OCI-LY7 (cell line): ENCODE measurements at regions not wholly inside any gene's neighbourhood (a gene's known extent, or its start where the extent isn't known, plus 50 kb on each side); places are given as distances from the start of the nearest gene placed in this dataset.

Experiments used
- BruUV-seq: library from RNA; stranded (reverse); fragments of 400-500 nt; replicated peaks from 2 replicates; lab custom pipeline; 2021; lab: Mats Ljungman, UMichigan
- CTCF ChIA-PET: fragments of 300-600 bp; sonication (Branson Sonifier 250); formaldehyde crosslinking; loops from one replicate; lab custom pipeline; 2022; ENCODE audit warnings: antibody characterized with exemption; ENCODE audit not compliant: unreplicated experiment; lab: Charles Lee
- POLR2A ChIA-PET: fragments of 300-600 bp; sonication (Branson Sonifier 250); formaldehyde crosslinking; loops from one replicate; lab custom pipeline; 2022; ENCODE audit warnings: antibody characterized with exemption; lab: Charles Lee
- DNase-seq: peaks from one replicate; pipeline ENCODE4 v3.0.0-alpha.2; 2015; ENCODE audit warnings: low spot score
- H2AFZ ChIP-seq: fragments of 200-600 bp; sonication (generic), shearing (Covaris generic); 2 replicates; pipeline ENCODE4 v1.6.1; 2014; ENCODE audit warnings: mild to moderate bottlenecking, antibody characterized with exemption, low read length, moderate library complexity
- H3K27ac ChIP-seq: fragments of 200-600 bp; sonication (generic); 2 replicates; pipeline ENCODE4 v1.5.1; 2014; ENCODE audit warnings: mixed run types, low read depth, mild to moderate bottlenecking, moderate library complexity, low read length, inconsistent platforms; ENCODE audit not compliant: poor library complexity, severe bottlenecking
- H3K36me3 ChIP-seq: fragments of 200-600 bp; sonication (generic); 2 replicates; pipeline ENCODE4 v1.6.1; 2014; ENCODE audit warnings: mild to moderate bottlenecking, antibody characterized with exemption, low read length, moderate library complexity, mixed read lengths; ENCODE audit not compliant: insufficient read depth
- H3K4me1 ChIP-seq: fragments of 200-600 bp; sonication (generic); 2 replicates; pipeline ENCODE4 v1.5.1; 2014; ENCODE audit warnings: mild to moderate bottlenecking, low read length; ENCODE audit not compliant: insufficient read depth, poor library complexity, severe bottlenecking
- H3K4me2 ChIP-seq: fragments of 200-600 bp; sonication (generic); 2 replicates; pipeline ENCODE4 v1.6.1; 2014; ENCODE audit warnings: mild to moderate bottlenecking, low read length
- H3K4me3 ChIP-seq: fragments of 200-600 bp; sonication (generic); 2 replicates; pipeline ENCODE4 v1.5.1; 2014; ENCODE audit warnings: mild to moderate bottlenecking, low read depth, low read length; ENCODE audit not compliant: poor library complexity, severe bottlenecking
- H3K79me2 ChIP-seq: fragments of 200-600 bp; sonication (generic); 2 replicates; pipeline ENCODE4 v1.6.1; 2016; ENCODE audit warnings: low read depth, mild to moderate bottlenecking, low read length, moderate library complexity, mixed read lengths; ENCODE audit not compliant: insufficient read depth
- H3K9me2 ChIP-seq: fragments of 200-600 bp; sonication (generic); 2 replicates; pipeline ENCODE4 v1.6.1; 2016; ENCODE audit warnings: mild to moderate bottlenecking, low read length, mixed read lengths; ENCODE audit not compliant: insufficient read depth
- H3K9me3 ChIP-seq: fragments of 200-600 bp; sonication (generic); 2 replicates; pipeline ENCODE4 v1.6.1; 2014; ENCODE audit warnings: mild to moderate bottlenecking, mixed run types, low read length, mixed read lengths
- H4K20me1 ChIP-seq: fragments of 200-600 bp; sonication (generic); 2 replicates; pipeline ENCODE4 v1.6.1; 2014; ENCODE audit warnings: mild to moderate bottlenecking, antibody characterized with exemption, low read length, moderate library complexity, mixed read lengths; ENCODE audit not compliant: insufficient read depth
- EZH2phosphoT487 ChIP-seq: fragments of 200-600 bp; sonication (generic); IDR thresholded peaks from 2 replicates; pipeline ENCODE4 v1.6.1; 2018; ENCODE audit warnings: low read depth, borderline replicate concordance, mild to moderate bottlenecking, mixed run types, antibody characterized with exemption, low read length, moderate library complexity, mixed read lengths
- intact Hi-C: fragments of 100-400 bp; cut with micrococcal nuclease; formaldehyde crosslinking; loops from one replicate; pipeline ENCODE4 v1.10.0; 2022; ENCODE audit not compliant: unreplicated experiment
- TF ChIP-seq, protein P1 (sequence below): fragments of 200-600 bp; sonication (generic); conservative IDR thresholded peaks from 2 replicates; pipeline ENCODE4 v1.5.1; 2014; ENCODE audit warnings: mild to moderate bottlenecking, antibody characterized with exemption, low read length, moderate library complexity, mixed read lengths

DNA sequence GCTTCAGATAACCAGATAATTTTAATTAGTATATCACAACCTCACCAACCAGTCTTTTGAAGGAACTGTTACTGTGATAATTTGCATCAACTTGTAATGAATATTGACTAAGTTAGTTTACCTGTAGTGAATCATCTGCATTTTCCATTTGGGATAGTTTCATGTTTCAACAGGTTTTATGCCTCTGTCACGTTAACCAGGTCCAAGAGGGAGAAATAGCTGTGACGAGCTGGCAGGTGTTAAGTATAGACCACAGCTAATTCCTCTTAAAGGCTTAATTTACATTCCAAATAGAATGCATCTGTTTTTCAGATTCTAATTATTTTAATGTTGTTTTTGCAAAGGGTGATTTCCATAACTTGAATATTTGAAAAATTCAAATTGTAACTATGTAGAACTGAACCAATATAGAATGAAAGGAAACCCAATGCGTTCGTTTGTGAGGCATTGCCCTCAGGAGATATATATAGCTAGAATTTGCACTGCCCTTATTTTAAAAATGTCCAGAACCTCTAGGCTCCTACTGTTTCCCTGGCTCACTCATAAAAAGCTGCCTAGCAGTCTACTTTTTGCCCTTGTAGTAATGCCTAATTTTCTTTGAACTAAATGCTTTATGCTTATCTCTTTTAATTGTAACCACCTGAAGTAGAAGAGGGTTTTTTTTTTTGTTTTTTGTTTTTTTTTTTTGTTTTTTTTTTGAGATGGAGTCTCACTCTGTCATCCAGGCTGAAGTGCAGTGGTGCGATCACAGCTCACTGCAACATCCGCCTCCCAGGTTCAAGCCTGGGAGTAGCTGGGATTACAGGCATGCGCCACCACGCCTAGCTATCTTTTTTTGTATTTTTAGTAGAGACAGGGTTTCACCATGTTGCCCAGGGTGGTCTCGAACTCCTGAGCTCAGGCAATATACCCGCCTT lies 270.5 kb downstream of the SMARCA2 start:
- TF ChIP-seq, protein P1, sequence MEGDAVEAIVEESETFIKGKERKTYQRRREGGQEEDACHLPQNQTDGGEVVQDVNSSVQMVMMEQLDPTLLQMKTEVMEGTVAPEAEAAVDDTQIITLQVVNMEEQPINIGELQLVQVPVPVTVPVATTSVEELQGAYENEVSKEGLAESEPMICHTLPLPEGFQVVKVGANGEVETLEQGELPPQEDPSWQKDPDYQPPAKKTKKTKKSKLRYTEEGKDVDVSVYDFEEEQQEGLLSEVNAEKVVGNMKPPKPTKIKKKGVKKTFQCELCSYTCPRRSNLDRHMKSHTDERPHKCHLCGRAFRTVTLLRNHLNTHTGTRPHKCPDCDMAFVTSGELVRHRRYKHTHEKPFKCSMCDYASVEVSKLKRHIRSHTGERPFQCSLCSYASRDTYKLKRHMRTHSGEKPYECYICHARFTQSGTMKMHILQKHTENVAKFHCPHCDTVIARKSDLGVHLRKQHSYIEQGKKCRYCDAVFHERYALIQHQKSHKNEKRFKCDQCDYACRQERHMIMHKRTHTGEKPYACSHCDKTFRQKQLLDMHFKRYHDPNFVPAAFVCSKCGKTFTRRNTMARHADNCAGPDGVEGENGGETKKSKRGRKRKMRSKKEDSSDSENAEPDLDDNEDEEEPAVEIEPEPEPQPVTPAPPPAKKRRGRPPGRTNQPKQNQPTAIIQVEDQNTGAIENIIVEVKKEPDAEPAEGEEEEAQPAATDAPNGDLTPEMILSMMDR = no peak
- TF ChIP-seq EZH2phosphoT487 = no peak
- POLR2A ChIA-PET = interaction anchor here (0.7 to 1.2 kb wide), 4 partner anchors 12 to 1438 kb away, joined by 3 to 5 read pairs (median 4); no protein-coding TSS in a partner anchor
- no peak for DNase-seq
- Histone ChIP-seq H3K36me3 (no peaks in the 10 kb centered on the region), H3K9me2 (no peaks in the 10 kb centered on the region), H3K79me2 (no peaks in the 10 kb centered on the region), H3K9me3 (no peaks in the 10 kb centered on the region), H4K20me1 (no peaks in the 10 kb centered on the region), H3K27ac (no peak overlapping the region), H3K4me1 (no peaks in the 10 kb centered on the region), H3K4me3 (no peak overlapping the region), H3K4me2 (no peak overlapping the region), H2AFZ (no peak overlapping the region)
- no TSS peak for BruUV-seq
- intact Hi-C loops = no loop called here
- CTCF ChIA-PET = no interaction called here

DNA sequence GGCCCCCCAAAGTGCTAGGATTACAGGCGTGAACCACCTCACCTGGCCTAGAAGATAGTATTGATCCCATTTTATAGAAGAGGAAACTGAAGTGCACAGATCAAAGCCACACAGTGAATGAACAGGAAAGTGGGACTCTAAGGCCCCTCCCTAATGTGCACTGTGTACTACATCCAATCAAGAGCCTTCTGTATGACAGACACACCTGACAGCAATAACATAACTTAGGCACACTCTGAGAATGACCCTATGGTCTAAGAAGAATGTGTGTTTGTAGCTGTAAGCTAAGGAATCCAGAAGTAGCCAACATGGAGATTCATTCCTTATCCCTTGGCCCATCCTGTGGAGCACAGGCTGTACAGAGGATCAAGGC lies 271.2 kb downstream of the SMARCA2 start:
- no peak for TF ChIP-seq EZH2phosphoT487
- TF ChIP-seq, protein P1 = no peak
- no peak overlapping the region for H3K4me3 ChIP-seq
- ChIA-PET CTCF (no interaction called here), POLR2A (interaction anchor here (0.6 to 1.2 kb wide), 3 partner anchors 13 to 711 kb away, joined by 3 to 5 read pairs (median 3); no protein-coding TSS in a partner anchor)
- H4K20me1 ChIP-seq = no peaks in the 10 kb centered on the region
- H3K36me3 ChIP-seq = no peaks in the 10 kb centered on the region
- no peak overlapping the region for H3K27ac ChIP-seq
- no peaks in the 10 kb centered on the region for H3K9me2 ChIP-seq
- no peak overlapping the region for H2AFZ ChIP-seq
- H3K79me2 ChIP-seq = no peaks in the 10 kb centered on the region
- H3K9me3 ChIP-seq = no peaks in the 10 kb centered on the region
- BruUV-seq = no TSS peak
- no peak for DNase-seq
- intact Hi-C loops = no loop called here
- H3K4me2 ChIP-seq = no peak overlapping the region
- no peaks in the 10 kb centered on the region for H3K4me1 ChIP-seq
